HG02623 (cell line): ENCODE measurements at regions not wholly inside any gene's neighbourhood (a gene's known extent, or its start where the extent isn't known, plus 50 kb on each side); places are given as distances from the start of the nearest gene placed in this dataset.

Source experiments
- ATAC-seq: cut with Tn5 transposase; IDR thresholded peaks from one replicate; pipeline ENCODE4 v1.9.1; 2021; ENCODE audit warnings: moderate library complexity; ENCODE audit not compliant: unreplicated experiment

DNA sequence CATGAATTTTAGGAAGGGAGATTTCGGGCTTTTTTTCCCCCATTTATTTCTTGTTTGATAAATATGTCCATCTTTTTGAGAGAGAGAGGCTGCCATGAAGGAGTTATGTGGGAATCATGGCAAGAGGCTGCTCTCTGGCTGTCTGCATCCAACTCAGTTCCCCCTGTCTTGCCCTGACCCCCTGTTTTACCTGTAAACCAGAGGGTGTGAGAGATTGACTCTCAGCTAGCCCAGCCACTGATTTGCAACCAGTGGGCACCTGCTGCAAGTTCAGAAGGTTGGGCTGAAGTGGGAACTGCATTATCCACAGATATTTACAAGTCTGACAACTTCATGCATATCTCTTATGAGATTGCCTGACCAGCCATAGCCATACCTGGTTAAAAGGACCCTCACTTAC lies 625.4 kb upstream of the FANCL start:
- ATAC-seq, result no peak

DNA sequence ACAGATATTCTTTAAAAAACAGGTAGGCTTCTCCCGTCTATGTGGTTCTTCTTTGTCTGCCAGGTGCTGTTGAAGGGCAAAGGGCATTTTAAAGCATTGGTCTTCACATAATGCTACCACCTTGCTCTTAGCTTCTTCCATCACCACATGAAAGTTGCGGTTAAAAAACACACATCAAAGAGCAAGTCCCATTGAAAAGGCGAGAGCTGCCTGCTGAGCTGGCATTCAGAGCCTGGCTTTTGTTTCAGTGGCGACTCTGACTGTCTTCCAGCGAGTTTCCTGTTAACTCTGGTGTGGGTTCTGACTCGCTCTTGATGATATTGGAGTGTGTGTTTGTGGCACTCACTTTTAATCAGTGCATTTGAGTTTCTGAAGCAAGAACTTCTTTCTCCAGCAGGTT lies 624.9 kb upstream of the FANCL start:
- ATAC-seq, result no peak

DNA sequence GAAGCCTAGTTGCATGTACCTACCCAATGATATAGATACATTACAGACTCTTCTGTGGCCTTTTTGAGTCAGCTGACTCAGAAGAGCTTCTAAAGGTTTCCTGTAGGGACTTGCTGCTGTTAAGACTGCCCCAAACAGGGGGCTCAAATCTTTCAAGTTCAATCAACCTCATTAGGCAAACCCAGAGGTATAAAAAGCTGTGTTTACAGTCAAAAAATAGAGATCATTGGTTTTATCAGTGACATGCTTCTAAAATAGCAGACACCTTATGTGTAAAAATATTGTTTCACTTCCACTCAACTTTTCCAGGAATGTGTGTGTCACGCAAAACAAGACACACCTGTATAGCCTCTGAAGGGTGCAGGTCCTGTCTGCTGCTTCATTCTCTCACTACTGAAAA lies 624.3 kb upstream of the FANCL start:
- ATAC-seq, result peak; percentile 58

DNA sequence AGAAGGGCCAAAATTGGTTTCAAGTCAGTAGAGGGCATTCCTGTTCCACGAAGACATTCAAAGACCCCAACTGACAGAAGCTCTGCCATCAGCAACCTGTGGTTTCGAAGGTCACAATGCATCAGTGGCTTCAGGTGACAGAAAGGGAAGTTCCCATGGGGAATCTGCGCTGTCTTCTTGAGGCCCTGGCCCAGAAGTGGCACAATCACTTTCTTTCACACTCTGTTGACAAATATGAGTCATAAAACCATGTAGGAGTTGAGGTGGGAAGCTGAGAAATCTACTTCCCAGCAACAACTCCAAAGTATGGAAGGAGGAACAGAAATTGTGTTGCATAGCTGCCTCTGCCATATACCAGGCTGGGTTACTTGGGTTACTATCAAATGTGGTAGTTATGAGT lies 621.1 kb upstream of the FANCL start:
- peak; percentile 38 for ATAC-seq

DNA sequence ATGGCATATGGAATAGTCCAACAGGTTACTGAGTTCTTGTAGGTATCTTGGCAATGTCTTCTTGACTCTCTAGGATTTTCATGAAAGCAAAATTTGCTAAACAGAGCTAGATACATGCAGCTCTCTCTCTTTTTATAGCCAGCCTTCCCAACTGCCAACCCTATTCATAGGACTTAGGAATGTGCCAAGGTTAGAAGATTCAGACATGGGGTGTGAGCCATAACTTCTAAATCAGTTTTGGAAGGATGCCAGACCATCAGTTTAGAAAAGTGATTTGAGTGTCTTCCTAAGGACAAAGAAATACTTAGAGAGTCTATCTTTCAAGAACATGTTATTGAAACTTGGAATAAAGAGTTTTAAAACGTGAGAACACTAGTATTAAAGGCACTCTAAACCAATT lies 619.5 kb upstream of the FANCL start:
- ATAC-seq, result no peak

DNA sequence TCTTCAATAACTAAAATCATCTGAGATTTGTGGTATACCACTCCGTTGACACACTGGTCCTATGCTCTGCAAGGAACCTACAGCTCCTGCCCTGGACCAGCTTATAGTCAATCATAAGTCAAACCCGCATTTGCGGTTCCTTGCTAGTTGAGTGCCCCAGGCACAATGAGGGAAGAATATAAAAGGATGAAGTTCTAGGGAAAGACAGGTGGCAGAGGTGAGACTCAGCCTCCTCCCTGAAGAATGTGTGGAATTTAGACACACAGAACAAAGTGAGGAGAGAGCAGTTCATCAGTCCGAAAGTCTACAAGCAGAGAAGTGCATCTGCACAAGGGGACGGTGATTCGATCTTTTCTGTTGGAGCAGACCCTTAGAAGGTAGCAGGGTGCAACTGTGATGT lies 615.0 kb upstream of the FANCL start:
- no peak for ATAC-seq

DNA sequence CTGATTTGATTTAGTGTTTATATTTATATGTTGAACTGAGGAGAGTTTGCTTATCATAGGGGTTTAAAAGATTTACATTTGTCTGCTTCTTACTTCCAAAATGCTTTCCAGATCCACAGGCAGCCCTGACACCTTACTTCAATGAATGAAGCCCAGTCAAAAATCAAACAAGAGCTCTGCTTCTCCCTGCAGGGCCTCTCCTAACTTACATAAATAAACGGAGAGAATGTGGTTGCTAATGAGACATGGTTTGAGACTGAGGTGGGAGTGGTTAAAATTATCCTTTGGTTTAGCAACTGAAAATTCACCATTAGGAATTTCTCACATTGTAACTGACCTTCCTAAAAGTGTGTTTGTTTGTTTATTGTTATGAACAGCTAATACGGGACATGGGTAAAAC lies 612.3 kb upstream of the FANCL start:
- no peak for ATAC-seq

DNA sequence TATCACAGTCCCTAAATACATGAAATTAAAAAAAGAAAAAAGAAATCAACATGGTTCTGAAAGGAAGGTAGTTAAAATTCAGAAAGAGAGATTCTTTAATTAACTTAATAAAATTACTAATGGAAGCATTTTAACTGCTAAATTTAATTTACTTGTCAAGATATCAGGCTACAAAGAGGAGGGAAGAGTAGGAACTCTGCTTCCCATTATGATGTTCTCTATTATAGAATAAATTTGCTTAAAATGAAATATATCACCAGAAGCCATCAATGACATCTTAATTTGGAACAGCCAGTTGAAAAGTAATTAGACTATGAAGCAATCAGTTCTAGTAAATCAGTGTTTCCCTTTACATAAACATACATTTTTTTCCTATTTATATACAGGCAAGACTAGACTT lies 611.8 kb upstream of the FANCL start:
- ATAC-seq, result no peak

DNA sequence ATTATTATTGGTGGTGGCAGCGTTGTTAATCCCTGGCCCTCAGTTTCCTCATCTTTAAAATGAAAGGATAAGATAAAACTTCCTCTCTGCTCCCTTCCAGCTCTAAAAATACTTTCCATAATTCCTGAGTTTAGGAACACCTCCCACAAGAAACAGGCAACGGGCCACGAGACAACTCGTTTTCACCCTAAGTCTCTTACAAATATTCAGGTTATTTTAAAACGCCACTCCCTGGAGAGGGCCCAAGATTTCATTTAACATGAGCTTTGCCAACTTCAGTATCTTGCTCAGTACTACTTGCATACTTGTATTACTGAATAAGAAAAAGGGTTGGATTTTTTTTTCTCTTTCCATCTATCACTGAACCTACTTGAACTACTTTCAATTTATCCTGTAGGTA lies 611.1 kb upstream of the FANCL start:
- no peak for ATAC-seq

DNA sequence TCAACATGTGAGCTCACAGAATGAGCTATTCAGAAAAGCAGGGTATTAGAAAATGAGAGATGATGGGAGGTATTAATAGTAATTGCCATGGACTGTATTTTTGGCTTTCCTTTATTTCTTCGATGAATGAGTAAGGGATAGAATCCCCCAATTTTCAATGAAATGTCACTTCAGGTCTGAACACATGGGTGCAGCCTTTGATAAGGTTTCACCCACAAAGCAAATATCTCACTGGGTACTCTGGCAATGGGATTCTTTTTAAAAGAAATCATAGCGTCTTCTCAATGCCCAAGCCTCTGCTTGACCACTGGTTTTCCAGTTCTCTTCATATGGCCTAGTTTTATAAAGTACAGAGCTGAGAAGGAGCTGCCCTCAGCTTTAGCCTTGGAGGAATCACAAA lies 610.5 kb upstream of the FANCL start:
- ATAC-seq, result no peak

DNA sequence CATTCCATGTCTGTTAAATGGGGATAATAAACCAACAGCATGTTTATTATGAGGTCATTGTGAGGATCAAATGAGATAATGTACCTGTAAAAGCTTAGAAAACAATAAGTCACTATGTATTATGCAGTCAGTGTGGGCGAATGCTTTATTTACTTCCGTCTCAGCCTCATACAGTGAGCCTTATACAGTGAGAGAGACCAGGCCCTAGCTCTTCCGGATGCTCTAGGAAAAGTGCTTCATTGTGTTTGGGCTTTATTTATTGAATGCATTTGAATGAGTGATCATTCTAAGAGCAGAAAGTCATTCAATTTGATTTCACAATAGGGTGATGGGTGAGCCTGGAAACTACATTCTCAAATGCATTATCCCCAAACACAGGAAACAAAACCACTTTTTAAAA lies 603.9 kb upstream of the FANCL start:
- no peak for ATAC-seq

DNA sequence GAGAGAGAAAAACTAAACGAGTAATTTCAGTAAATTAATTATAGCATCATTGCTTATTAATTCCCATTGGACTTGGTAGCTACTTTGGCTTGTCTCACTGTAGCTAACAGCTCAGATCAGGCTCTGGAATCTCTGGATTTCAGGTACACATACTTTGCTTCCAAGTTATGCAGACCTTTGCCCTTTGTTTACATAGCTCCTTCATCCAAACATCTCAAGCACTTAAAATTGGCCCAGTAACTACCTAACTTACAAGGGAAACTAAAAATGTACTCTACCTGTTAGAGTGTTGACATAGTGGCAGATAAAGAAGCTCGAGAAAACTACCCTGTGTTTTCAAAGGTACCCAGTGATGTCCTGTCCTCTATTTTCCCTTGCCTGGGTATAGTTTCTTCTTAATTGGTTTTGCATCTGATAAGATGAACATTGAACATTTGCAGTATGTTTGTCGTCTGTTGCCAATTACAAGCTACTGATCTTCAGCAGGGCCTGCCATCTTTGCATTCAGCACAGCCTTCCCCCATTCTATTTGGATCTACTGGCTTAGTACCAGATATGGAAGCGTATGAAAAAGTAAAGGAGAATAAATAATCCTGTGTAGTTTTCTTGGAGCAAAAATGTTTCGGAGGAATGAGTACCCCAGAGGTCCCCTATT lies 601.5 kb upstream of the FANCL start:
- ATAC-seq, result no peak

DNA sequence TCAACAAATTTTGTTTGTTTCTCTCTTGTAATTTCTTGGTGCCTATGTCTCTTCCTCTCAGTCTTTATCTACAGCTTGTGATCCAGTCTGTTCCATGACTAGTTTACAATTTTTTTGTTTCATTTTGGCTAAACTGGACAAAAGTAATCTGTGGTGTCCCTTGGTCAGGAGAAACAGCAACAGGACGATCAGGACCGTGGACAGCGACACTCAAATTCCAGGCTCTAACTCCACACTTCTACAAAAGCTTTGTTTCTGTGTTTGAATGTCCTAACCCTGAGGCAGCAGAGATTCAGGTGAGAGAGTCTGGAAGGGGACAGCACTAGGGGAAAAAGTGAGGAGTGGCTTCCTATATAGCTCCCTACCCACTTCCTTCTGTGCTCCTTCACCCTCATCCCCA lies 593.3 kb upstream of the FANCL start:
- no peak for ATAC-seq

DNA sequence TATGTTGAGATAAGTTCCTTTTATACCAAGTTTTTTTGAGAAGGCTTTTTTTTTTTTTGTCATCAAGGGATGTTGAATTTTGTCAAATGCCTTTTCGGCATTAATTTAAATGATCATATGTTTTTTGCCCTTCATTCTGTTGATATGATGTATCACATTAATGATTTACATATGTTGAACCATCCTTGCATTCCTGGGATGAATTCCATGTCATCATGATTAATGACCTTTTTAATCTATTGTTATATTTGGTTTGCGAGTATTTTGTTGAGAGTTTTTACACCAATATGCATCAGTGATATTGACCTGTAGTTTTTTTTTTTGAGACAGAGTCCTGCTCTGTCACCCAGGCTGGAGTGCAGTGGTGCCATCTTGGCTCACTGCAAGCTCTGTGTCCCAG lies 585.7 kb upstream of the FANCL start:
- ATAC-seq, result no peak

DNA sequence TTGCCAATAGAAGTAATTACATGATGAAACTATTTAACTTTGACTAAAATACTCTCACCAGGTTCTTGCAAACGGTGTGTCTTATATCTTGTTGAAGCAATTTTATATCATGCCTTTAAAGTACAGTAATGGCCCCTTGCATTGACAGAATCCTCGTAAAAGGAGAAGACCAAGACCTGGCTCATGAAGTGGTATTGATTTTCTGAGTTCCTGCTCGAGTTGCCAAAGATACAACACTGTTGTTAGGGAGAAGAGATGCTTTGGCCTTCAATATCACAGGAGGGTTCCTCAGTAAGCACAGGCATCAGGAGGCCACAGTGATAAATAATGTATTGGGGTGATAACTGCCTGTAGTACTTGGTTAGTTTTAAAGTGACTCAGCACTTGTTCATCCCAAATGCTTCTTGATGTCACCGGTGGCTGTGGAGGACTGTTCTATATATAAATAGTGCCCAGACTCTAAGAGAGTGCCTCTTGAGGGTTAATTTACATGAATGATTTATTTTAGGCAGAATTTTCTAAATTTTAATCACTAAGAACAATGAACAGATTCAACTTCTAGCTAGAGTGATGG lies 571.7 kb upstream of the FANCL start:
- ATAC-seq, result no peak

DNA sequence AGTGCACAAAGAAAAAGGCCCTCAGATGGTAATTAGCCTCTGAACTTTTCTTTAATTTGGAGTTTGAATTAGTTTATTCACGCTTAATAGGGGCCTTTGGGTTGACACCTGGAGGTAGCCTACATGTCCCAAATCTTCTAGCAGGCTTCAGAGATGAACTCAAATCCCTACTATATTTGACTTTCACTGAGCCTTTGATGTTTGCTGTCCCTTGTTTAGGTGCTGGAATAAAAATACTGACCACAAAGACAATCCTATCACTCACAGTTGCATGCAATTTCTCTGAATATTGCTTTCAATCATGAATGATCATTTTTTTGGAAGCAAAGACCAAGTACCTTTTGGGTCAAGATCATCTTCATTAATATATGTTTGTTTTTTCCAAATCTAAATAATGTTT lies 564.0 kb upstream of the FANCL start:
- ATAC-seq, result no peak

DNA sequence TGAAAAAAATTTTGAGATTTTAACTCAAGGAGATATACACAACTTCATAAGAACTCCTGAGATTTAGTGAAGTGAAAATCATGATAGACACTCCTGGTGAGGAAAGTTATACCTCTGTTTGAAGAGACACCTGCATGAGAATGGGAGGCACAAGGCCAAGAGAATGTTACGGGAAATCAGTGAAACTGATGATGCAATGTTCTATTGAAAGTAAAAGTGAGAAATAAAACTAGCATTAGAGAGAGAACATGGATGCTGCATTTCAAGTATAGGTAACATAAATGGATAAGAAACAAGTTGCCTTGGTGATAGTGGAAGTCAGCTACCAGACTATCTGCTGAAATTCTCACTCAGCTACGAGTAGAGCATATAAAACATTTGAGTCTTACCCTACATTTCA lies 562.1 kb upstream of the FANCL start:
- no peak for ATAC-seq

DNA sequence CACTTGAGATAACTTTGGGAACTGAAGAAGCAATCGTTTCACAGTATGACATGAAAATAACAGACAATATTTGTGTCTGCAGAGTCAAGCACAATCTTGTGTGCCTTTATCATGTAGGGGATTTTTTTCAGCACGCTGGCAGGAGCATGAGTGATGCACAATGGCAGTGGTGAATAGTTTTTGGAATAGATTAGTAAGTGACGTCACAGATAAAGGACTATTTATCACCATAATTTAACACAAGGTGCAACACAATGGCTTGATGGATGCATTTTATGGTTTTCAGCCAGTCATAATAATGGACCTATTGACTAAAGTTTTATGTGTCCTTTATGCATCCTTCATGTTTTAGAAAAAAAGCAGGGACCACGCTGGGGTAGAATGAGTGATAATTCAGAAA lies 559.8 kb upstream of the FANCL start:
- no peak for ATAC-seq

DNA sequence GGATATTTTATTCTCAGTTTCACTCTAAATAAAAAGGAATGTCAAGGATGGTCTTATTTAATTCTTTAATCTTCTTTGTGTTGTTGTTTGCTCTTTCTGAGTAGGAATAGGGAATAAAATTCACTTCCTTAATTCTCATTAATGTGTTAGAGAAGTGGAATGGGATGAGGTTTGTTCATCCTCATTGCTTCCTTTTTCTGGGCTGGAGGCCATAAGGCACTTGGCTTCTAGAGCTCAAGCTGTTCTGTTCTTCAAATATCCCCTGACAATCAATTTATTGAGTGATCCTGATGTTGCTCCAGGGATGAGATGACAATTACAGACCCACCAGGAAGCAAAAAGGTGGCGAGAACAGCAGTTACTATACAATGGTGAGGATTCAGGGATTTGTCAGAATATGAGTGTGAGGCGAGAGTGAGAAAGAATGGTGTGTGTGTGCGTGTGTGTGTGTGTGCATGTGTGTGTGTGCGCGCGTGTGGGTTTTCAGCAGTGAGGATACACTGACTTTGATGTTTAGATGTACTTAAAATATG lies 557.6 kb upstream of the FANCL start:
- ATAC-seq, result no peak

DNA sequence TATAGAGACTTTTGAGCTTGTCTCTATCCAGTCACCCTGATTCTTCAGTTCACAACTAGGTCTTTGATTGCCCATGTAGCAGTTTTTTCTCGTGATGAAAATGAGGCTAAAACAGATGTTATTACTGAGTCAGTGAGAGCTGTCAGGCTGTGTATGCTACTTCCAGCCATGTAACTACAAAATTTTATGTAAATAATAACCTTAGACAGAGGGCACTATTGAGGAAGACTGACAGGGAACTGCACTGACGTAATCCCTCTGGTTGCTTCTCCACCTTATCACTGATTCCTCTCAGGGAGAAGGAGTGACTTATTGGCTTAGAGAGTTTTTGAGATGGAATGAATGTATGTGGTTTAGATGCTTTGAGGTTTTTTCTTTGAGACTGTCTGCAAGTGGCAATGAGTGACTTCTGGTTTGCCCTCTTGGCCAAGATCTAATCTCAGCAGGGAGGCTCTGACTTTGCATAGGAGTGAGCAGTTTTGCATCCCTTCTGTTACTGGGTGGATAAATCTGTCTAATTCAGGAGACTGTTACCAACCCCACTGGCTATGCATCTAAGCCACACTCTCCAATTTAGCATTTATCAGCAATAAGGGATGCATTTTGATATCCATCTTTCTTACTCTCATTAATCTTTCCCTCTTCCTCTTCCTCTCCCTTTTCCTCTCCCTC lies 555.2 kb upstream of the FANCL start:
- ATAC-seq, result no peak

DNA sequence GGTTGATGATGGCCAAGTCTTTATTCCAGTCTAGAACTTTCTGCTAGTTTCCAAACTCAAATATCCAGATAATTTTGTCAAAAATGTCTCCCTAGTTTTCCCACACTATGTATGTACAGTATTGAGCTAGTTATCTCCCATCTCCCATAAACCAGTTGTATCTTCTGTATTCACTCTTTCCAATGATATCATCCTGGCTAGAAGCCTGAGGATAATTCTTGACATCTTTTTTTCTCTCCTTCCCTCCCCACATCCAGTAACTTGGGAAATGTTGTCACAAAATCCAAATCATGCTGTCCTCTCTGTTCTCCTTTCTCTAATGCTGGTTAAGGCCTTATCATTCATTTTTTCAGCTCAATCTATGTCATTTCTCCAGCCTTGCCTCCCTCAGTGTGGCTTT lies 553.8 kb upstream of the FANCL start:
- no peak for ATAC-seq

DNA sequence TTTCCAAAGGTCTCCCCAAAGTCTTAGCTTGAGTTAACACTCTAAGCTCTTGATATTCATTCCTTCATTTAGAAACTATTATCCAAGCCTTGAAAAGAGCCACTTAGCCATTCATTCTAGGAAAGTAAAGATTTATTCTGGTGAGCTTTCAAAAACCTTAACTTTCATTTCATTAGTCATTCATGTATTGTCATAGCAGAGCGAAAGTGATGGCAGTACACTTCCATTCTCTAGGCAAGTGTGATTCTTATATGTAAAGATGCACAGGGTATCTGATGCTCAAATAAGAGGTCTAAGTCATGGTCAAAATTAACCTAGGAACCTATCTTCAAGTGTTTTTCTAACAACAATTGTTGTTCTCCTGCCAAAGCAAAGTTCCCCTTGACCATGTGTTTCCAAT lies 553.0 kb upstream of the FANCL start:
- ATAC-seq, result no peak

DNA sequence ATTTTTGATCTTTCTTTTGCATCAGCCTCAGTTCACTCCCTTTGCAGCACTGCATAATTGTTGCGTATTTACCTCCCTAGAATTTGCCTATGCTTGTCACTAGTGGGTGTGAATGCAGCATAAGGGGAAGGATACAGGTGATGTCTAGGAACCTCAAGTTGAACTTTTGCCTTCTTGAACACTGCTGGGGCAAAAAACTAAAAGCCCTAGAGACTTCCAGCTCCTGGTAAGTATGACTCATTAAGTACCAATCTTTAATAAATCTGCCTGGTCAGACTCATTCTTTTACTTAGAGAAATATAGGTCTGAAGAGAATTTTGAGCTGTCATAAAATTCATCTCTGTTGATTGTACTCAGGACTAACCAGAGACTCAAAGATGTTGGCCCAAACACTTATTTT lies 547.3 kb upstream of the FANCL start:
- no peak for ATAC-seq
